PC-9 (cell line): ENCODE measurements at regions not wholly inside any gene's neighbourhood (a gene's known extent, or its start where the extent isn't known, plus 50 kb on each side); places are given as distances from the start of the nearest gene placed in this dataset.

Experiments used
- BruUV-seq: library from RNA; stranded (reverse); fragments of 400-500 nt; replicated peaks from 2 replicates; lab custom pipeline; 2021; lab: Mats Ljungman, UMichigan
- CTCF ChIA-PET: fragments of 300-600 bp; sonication (Branson Sonifier 250); formaldehyde crosslinking; loops from one replicate; lab custom pipeline; 2022; ENCODE audit warnings: antibody characterized with exemption; lab: Charles Lee
- POLR2A ChIA-PET: fragments of 300-600 bp; sonication (Branson Sonifier 250); formaldehyde crosslinking; loops from one replicate; lab custom pipeline; 2022; ENCODE audit warnings: antibody characterized with exemption; ENCODE audit not compliant: unreplicated experiment; lab: Charles Lee
- DNase-seq, 2 experiments: peaks; one replicate each; pipeline versions ENCODE4 v3.0.0 to v3.0.0-alpha.2; 2015 to 2022; ENCODE audit warnings: mixed read lengths in 1 of 2
- H2AFZ ChIP-seq: fragments of 200-600 bp; sonication (generic); 2 replicates; pipeline ENCODE4 v1.8.1; 2017; ENCODE audit warnings: antibody characterized with exemption
- H3F3A ChIP-seq: fragments of 200-600 bp; sonication (generic); 2 replicates; pipeline ENCODE4 v1.8.1; 2017; ENCODE audit warnings: antibody characterized with exemption, mild to moderate bottlenecking, low read depth; ENCODE audit not compliant: insufficient read depth
- H3K27ac ChIP-seq: fragments of 200-600 bp; sonication (generic); 2 replicates; pipeline ENCODE4 v1.6.1; 2016; ENCODE audit warnings: mixed run types
- H3K27me3 ChIP-seq: fragments of 200-600 bp; sonication (generic); 2 replicates; pipeline ENCODE4 v1.6.1; 2016; ENCODE audit warnings: low read depth, mixed run types; ENCODE audit not compliant: insufficient read depth
- H3K36me3 ChIP-seq: fragments of 200-600 bp; sonication (generic); 2 replicates; pipeline ENCODE4 v1.6.1; 2016; ENCODE audit warnings: low read depth, mixed run types
- H3K4me1 ChIP-seq: fragments of 200-600 bp; sonication (generic); replicated peaks from 2 replicates; pipeline ENCODE4 v1.6.1; 2016; ENCODE audit warnings: mixed run types; ENCODE audit not compliant: insufficient read depth
- H3K4me2 ChIP-seq: fragments of 200-600 bp; sonication (generic); 2 replicates; pipeline ENCODE4 v1.6.1; 2017; ENCODE audit warnings: mixed run types
- H3K4me3 ChIP-seq: fragments of 200-600 bp; sonication (generic); 2 replicates; pipeline ENCODE4 v1.6.1; 2016; ENCODE audit warnings: mixed run types
- H3K79me2 ChIP-seq: fragments of 200-600 bp; sonication (generic); 2 replicates; pipeline ENCODE4 v1.6.1; 2017; ENCODE audit warnings: low read depth, mixed run types
- H3K9me2 ChIP-seq: fragments of 200-600 bp; sonication (generic); 2 replicates; pipeline ENCODE4 v1.8.1; 2017; ENCODE audit warnings: mild to moderate bottlenecking; ENCODE audit not compliant: insufficient read depth
- H3K9me3 ChIP-seq: fragments of 200-600 bp; sonication (generic); 2 replicates; pipeline ENCODE4 v1.8.1; 2016; ENCODE audit warnings: low read depth; ENCODE audit not compliant: insufficient read depth
- H4K20me1 ChIP-seq: fragments of 200-600 bp; sonication (generic); 2 replicates; pipeline ENCODE4 v1.8.1; 2017; ENCODE audit not compliant: insufficient read depth
- EZH2 ChIP-seq: fragments of 200-600 bp; sonication (generic); IDR thresholded peaks from 2 replicates; pipeline ENCODE4 v1.8.0; 2017; ENCODE audit warnings: antibody characterized with exemption, low read depth
- intact Hi-C: fragments of 100-400 bp; cut with micrococcal nuclease; formaldehyde crosslinking; loops from one replicate; pipeline ENCODE4 v1.10.0; 2022; ENCODE audit not compliant: unreplicated experiment
- TF ChIP-seq, protein P1 (sequence below): fragments of 200-600 bp; sonication (generic); conservative IDR thresholded peaks from 2 replicates; pipeline ENCODE4 v1.6.1; 2017; ENCODE audit warnings: mixed run types, antibody characterized with exemption, mild to moderate bottlenecking, moderate library complexity

DNA sequence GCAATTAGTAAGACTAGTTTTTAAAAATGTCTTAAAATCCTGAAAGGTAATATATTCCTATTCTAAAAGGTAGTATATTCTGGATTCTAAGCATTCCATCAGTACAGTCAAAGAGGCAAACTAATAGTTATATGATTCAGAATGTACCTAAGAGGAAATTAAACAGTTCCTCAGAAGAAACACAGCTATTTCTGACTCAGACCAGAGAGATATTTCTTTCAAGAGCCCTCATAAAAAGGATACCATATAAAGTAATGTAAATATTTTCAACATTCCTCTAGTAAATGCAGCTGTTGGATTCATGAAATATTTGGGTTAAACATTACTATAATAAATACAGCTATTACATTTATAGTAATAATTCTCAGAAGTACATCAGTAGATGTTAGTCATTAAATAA is 358.3 kb downstream of the MAGEB5 start:
- Histone ChIP-seq H4K20me1 (no peaks in the 10 kb centered on the region), H3K27me3 (no peaks in the 10 kb centered on the region), H3K9me2 (no peaks in the 10 kb centered on the region), H3K27ac (no peak overlapping the region), H3K4me1 (no peaks in the 10 kb centered on the region), H3K79me2 (no peaks in the 10 kb centered on the region), H2AFZ (no peak overlapping the region), H3K4me2 (no peak overlapping the region), H3K4me3 (no peak overlapping the region), H3F3A (no peaks in the 10 kb centered on the region), H3K9me3 (no peaks in the 10 kb centered on the region), H3K36me3 (no peaks in the 10 kb centered on the region)
- intact Hi-C loops, result no loop called here
- DNase-seq, result no peak
- TF ChIP-seq, protein P1, sequence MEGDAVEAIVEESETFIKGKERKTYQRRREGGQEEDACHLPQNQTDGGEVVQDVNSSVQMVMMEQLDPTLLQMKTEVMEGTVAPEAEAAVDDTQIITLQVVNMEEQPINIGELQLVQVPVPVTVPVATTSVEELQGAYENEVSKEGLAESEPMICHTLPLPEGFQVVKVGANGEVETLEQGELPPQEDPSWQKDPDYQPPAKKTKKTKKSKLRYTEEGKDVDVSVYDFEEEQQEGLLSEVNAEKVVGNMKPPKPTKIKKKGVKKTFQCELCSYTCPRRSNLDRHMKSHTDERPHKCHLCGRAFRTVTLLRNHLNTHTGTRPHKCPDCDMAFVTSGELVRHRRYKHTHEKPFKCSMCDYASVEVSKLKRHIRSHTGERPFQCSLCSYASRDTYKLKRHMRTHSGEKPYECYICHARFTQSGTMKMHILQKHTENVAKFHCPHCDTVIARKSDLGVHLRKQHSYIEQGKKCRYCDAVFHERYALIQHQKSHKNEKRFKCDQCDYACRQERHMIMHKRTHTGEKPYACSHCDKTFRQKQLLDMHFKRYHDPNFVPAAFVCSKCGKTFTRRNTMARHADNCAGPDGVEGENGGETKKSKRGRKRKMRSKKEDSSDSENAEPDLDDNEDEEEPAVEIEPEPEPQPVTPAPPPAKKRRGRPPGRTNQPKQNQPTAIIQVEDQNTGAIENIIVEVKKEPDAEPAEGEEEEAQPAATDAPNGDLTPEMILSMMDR, result no peak
- TF ChIP-seq EZH2, result no peak
- ChIA-PET POLR2A (no interaction called here), CTCF (no interaction called here)
- BruUV-seq, result no TSS peak

DNA sequence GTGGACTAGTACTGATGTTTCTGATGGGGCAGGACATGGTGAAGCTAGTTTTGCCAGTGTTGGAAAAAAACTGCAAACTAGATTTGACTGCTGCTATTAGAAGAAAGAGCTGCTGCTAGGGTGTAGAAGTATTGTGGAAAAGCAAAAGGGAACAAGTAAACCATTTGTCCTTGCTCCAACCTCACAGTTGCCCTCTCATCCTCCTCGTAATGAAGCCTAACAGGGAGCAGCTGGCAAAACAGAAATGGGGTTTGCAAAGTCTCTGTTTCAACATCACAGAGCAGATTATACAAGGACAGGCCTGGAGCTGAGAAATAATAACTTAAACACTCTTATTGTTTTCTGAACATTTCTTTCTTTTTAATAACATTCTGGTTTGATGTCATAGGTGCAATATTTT is 346.2 kb downstream of the MAGEB5 start:
- no peaks in the 10 kb centered on the region for H3K36me3 ChIP-seq
- H3K4me2 ChIP-seq, result no peak overlapping the region
- H3K4me3 ChIP-seq, result no peak overlapping the region
- no peak overlapping the region for H2AFZ ChIP-seq
- no peaks in the 10 kb centered on the region for H4K20me1 ChIP-seq
- BruUV-seq, result no TSS peak
- no peaks in the 10 kb centered on the region for H3K9me3 ChIP-seq
- ChIA-PET POLR2A (no interaction called here), CTCF (no interaction called here)
- TF ChIP-seq, protein P1, result no peak
- no peak for TF ChIP-seq EZH2
- intact Hi-C loops, result no loop called here
- H3K4me1 ChIP-seq, result no peaks in the 10 kb centered on the region
- no peak for DNase-seq
- H3K9me2 ChIP-seq, result no peaks in the 10 kb centered on the region
- no peaks in the 10 kb centered on the region for H3K27me3 ChIP-seq
- no peaks in the 10 kb centered on the region for H3F3A ChIP-seq
- H3K79me2 ChIP-seq, result no peaks in the 10 kb centered on the region
- H3K27ac ChIP-seq, result no peak overlapping the region

DNA sequence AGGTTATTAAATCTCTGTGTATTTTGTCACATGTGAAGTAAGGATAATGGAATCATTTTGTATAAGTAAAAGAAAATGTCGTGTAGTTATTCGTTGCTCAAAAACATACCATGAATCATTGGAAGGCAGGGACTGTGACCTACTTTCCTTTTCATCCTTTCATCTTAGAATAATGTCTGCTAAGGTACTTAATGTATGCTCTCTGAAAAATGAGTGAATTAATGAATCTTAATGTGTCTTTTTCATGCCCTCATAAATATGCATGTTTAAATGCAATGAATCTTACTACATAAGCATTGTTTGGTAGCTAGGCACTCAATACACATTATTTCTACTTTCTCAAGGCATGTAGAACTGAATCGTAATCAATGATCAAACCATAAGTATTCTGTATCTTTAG is 343.9 kb downstream of the MAGEB5 start:
- H3K27ac ChIP-seq, result no peak overlapping the region
- H3K79me2 ChIP-seq, result no peaks in the 10 kb centered on the region
- no peaks in the 10 kb centered on the region for H3K9me2 ChIP-seq
- no peak overlapping the region for H3K4me3 ChIP-seq
- H3K4me1 ChIP-seq, result no peaks in the 10 kb centered on the region
- CTCF ChIA-PET, result no interaction called here
- no peaks in the 10 kb centered on the region for H3K36me3 ChIP-seq
- H3K27me3 ChIP-seq, result no peaks in the 10 kb centered on the region
- H3K9me3 ChIP-seq, result no peaks in the 10 kb centered on the region
- H4K20me1 ChIP-seq, result no peaks in the 10 kb centered on the region
- BruUV-seq, result no TSS peak
- intact Hi-C loops, result no loop called here
- no peak for DNase-seq
- TF ChIP-seq EZH2, result no peak
- TF ChIP-seq, protein P1, result no peak
- H3F3A ChIP-seq, result no peaks in the 10 kb centered on the region
- no peak overlapping the region for H2AFZ ChIP-seq
- H3K4me2 ChIP-seq, result no peak overlapping the region
- POLR2A ChIA-PET, result no interaction called here
